ENCODE measurements at regions not wholly inside any gene's neighbourhood (a gene's known extent, or its start where the extent isn't known, plus 50 kb on each side); places are given as distances from the start of the nearest gene placed in this dataset.

DNA sequence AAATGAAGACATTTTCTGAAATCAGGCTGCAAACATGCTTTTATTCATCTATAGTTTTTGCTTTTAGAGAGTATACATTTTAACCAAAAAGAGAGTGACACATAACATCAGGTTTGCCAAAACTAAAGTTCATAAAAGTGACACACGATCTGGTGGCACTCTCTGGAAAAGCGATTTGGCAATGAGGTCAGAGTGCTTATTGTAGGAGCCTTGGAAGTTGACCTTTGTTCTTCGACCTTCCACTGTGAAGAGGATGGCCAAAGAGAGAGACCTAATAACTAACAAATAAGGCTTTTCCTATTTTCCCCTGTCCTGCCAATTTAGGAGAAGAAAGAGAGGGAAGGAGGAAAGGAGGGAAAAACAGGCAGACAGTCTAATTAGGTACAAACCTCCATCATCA lies 230.1 kb downstream of the SIM1 start:
- in situ Hi-C loops (cut with MboI; ENCODE audit: low sequenced_read_pairs, unreplicated experiment), result no loop called here
- DNase-seq (ENCODE audit: low spot score), result no peak
- TF ChIP-seq CTCF (IDR thresholded peaks at IDR 0.05; ENCODE audit: borderline replicate concordance, control extremely low read depth, extremely low read depth, insufficient read depth, missing control alignments), result no peak

GRCh38 chr6:100232781-100233573 lies 231.7 kb downstream of the SIM1 start:
- in situ Hi-C loops (cut with MboI; ENCODE audit: low sequenced_read_pairs, unreplicated experiment), result no loop called here
- no peak for TF ChIP-seq CTCF (IDR thresholded peaks at IDR 0.05; ENCODE audit: borderline replicate concordance, control extremely low read depth, extremely low read depth, insufficient read depth, missing control alignments)
- DNase-seq (ENCODE audit: low spot score), result no peak

GRCh38 chr6:100230953-100231316 lies 233.8 kb downstream of the SIM1 start:
- DNase-seq (ENCODE audit: low spot score), result no peak
- no peak for TF ChIP-seq CTCF (IDR thresholded peaks at IDR 0.05; ENCODE audit: borderline replicate concordance, control extremely low read depth, extremely low read depth, insufficient read depth, missing control alignments)
- in situ Hi-C loops (cut with MboI; ENCODE audit: low sequenced_read_pairs, unreplicated experiment), result no loop called here

- no peak for DNase-seq (ENCODE audit: low spot score)
- in situ Hi-C loops (cut with MboI; ENCODE audit: low sequenced_read_pairs, unreplicated experiment), result no loop called here
- no peak for TF ChIP-seq CTCF (IDR thresholded peaks at IDR 0.05; ENCODE audit: borderline replicate concordance, control extremely low read depth, extremely low read depth, insufficient read depth, missing control alignments)
Observed at GRCh38 chr6:100230115-100230952, 234.4 kb downstream of the SIM1 start.

GRCh38 chr6:100229512-100229911 lies 235.2 kb downstream of the SIM1 start:
- DNase-seq (ENCODE audit: low spot score), result no peak
- TF ChIP-seq CTCF (IDR thresholded peaks at IDR 0.05; ENCODE audit: borderline replicate concordance, control extremely low read depth, extremely low read depth, insufficient read depth, missing control alignments), result no peak
- in situ Hi-C loops (cut with MboI; ENCODE audit: low sequenced_read_pairs, unreplicated experiment), result no loop called here

- in situ Hi-C loops (cut with MboI; ENCODE audit: low sequenced_read_pairs, unreplicated experiment), result no loop called here
- DNase-seq (ENCODE audit: low spot score), result peak; percentile 88
- TF ChIP-seq CTCF (IDR thresholded peaks at IDR 0.05; ENCODE audit: borderline replicate concordance, control extremely low read depth, extremely low read depth, insufficient read depth, missing control alignments), result peak; percentile 14
Observed at GRCh38 chr6:100228834-100229441, 234.9 kb upstream of the MCHR2 start.
